ENCODE measurements at regions not wholly inside any gene's neighbourhood (a gene's known extent, or its start where the extent isn't known, plus 50 kb on each side); places are given as distances from the start of the nearest gene placed in this dataset.

DNA sequence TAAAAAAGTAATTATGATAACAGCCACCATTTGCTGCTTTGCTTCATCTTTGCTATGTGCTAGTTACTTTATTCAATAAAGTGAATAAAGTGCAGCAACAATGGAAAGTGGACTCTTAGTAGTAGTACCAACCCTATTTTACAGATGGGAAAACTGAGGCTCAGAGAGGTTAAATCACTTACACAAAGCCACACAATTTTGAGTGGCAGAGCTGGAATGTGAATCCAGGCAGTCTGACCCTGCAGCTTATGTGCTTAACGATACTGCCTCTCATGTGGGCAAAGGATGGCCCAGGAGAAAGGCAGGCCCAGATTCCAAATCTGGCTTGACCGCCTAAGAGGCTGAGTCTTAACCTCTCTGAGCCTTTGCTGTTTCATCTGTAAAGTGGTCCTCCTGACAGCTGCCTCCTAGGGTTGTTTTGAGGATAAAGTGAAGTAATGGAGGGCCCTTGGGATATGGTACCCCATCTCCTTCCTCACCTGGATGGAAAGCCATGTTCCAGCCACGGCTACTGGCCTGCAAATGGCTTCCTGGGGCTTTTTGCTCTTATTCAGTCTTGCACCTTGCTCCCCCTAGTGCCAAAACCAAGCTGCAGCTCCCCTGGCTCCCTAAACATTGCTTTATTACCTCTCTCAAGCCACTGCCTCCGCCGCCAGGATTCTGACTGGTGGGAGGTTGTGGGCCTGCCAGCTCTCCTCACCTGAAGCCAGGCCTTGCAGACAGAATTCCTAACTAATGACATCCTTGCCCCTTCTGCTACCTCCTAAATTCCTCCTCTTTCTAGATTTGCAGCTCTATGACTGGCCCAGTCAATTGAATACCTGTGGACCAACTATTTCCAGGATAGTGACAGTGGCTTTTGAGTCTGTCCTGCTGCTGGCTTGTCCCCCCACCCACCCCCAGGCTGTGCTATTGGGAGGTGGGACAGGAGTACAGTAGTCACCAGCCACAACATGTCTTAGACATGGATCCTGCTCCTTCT is 283.3 kb upstream of the PWP1 start:
- H3K36me3 ChIP-seq = no peaks in the 10 kb centered on the region
- no peak for TF ChIP-seq POLR2A (IDR thresholded peaks at IDR 0.05)
- TF ChIP-seq CTCF (IDR thresholded peaks at IDR 0.05) = peak in 3 of 4 experiments; percentile 49 to 78 (median 61)
- no peaks in the 10 kb centered on the region for H3K4me1 ChIP-seq (replicated peaks)
- no peak overlapping the region for H3K27ac ChIP-seq
- peak; percentile 61 for DNase-seq (ENCODE audit: low spot score)
- 54% methylated on average over 5 of the region's 5 CpGs for WGBS
- H3K9me3 ChIP-seq = no peaks in the 10 kb centered on the region
- intact Hi-C loops (cut with DNase I) = no loop called here
- H3K4me3 ChIP-seq = no peak overlapping the region
- no peaks in the 10 kb centered on the region for H3K27me3 ChIP-seq (replicated peaks; ENCODE audit: insufficient read depth)

DNA sequence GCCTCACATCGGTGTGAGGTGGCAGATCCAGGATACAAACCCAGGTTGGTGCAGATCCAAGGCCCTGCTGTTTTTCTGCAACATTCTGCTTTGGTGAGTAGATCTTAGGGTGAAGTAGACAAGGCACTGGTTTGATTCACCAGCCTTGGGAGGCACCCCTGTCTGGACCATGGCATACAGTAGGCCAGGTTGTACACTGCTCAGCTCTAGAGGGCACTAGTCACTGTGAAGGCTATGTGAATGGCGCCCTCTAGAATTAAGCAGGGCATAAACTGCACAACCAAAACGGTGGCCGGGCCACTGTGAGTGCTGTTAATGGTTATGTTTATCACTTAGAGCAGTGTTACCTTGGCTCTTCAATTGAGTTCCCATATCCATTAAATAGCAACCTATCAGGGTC is 280.6 kb upstream of the PWP1 start:
- intact Hi-C loops (cut with DNase I) = no loop called here
- Histone ChIP-seq H3K27me3 (replicated peaks; ENCODE audit: insufficient read depth) (no peaks in the 10 kb centered on the region), H3K4me1 (replicated peaks) (no peaks in the 10 kb centered on the region), H3K36me3 (no peaks in the 10 kb centered on the region), H3K4me3 (no peak overlapping the region), H3K27ac (no peak overlapping the region), H3K9me3 (no peaks in the 10 kb centered on the region)
- TF ChIP-seq CTCF (IDR thresholded peaks at IDR 0.05) = peak in 2 of 4 experiments; percentile 35 to 42
- no peak for TF ChIP-seq POLR2AphosphoS5 (IDR thresholded peaks at IDR 0.05)
- no peak for DNase-seq (ENCODE audit: low spot score)
- WGBS = 73% methylated on average over 4 of the region's 4 CpGs

- 48% methylated on average over 7 of the region's 7 CpGs for WGBS
- Histone ChIP-seq H3K36me3 (no peaks in the 10 kb centered on the region), H3K27ac (no peak overlapping the region), H3K27me3 (replicated peaks; ENCODE audit: insufficient read depth) (no peaks in the 10 kb centered on the region), H3K4me1 (replicated peaks) (no peaks in the 10 kb centered on the region), H3K4me3 (no peak overlapping the region), H3K9me3 (no peaks in the 10 kb centered on the region)
- TF ChIP-seq CTCF (IDR thresholded peaks at IDR 0.05) (no peak), POLR2A (IDR thresholded peaks at IDR 0.05) (no peak), POLR2AphosphoS5 (IDR thresholded peaks at IDR 0.05) (no peak)
- DNase-seq (ENCODE audit: low spot score) = peak; percentile 19
- intact Hi-C loops (cut with DNase I) = no loop called here
Observed at GRCh38 chr12:107405436-107405835, 280.2 kb upstream of the PWP1 start.

GRCh38 chr12:107406932-107407331 is 278.7 kb upstream of the PWP1 start:
- intact Hi-C loops (cut with DNase I) = no loop called here
- Histone ChIP-seq H3K27me3 (replicated peaks; ENCODE audit: insufficient read depth) (no peaks in the 10 kb centered on the region), H3K36me3 (no peaks in the 10 kb centered on the region), H3K4me3 (no peak overlapping the region), H3K27ac (no peak overlapping the region), H3K4me1 (replicated peaks) (no peaks in the 10 kb centered on the region), H3K9me3 (no peaks in the 10 kb centered on the region)
- TF ChIP-seq POLR2A (IDR thresholded peaks at IDR 0.05) (no peak), CTCF (IDR thresholded peaks at IDR 0.05) (no peak), POLR2AphosphoS5 (IDR thresholded peaks at IDR 0.05) (no peak)
- 91% methylated on average over 5 of the region's 5 CpGs for WGBS
- no peak for DNase-seq (ENCODE audit: low spot score)
